ENCODE measurements at regions not wholly inside any gene's neighbourhood (a gene's known extent, or its start where the extent isn't known, plus 50 kb on each side); places are given as distances from the start of the nearest gene placed in this dataset.

- peak; percentile 81 for DNase-seq
Observed at GRCh38 chr5:74040811-74041491, 415.0 kb downstream of the ARHGEF28 start.

GRCh38 chr5:74040065-74040551 is 414.1 kb downstream of the ARHGEF28 start:
- DNase-seq, result peak; percentile 99

GRCh38 chr5:74037321-74037720 is 411.3 kb downstream of the ARHGEF28 start:
- no peak for DNase-seq

- DNase-seq, result peak; percentile 56
Observed at GRCh38 chr5:74035521-74035937, 409.5 kb downstream of the ARHGEF28 start.

- peak; percentile 93 for DNase-seq
Observed at GRCh38 chr5:74034733-74035132, 408.7 kb downstream of the ARHGEF28 start.

GRCh38 chr5:74032617-74033016 is 406.6 kb downstream of the ARHGEF28 start:
- DNase-seq, result no peak

- no peak for DNase-seq
Observed at GRCh38 chr5:74031536-74031935, 405.5 kb downstream of the ARHGEF28 start.

GRCh38 chr5:74030821-74031220 is 404.8 kb downstream of the ARHGEF28 start:
- no peak for DNase-seq

- no peak for DNase-seq
Observed at GRCh38 chr5:74030371-74030770, 404.4 kb downstream of the ARHGEF28 start.

- no peak for DNase-seq
Observed at GRCh38 chr5:74028976-74029375, 403.0 kb downstream of the ARHGEF28 start.

- DNase-seq, result no peak
Observed at GRCh38 chr5:74028406-74028805, 402.4 kb downstream of the ARHGEF28 start.

- no peak for DNase-seq
Observed at GRCh38 chr5:74027732-74028338, 401.8 kb downstream of the ARHGEF28 start.

GRCh38 chr5:74026310-74026709 is 400.3 kb downstream of the ARHGEF28 start:
- DNase-seq, result no peak

GRCh38 chr5:74021126-74021525 is 395.1 kb downstream of the ARHGEF28 start:
- DNase-seq, result no peak

GRCh38 chr5:74020503-74020902 is 394.5 kb downstream of the ARHGEF28 start:
- peak; percentile 66 for DNase-seq

- peak; percentile 75 for DNase-seq
Observed at GRCh38 chr5:74019923-74020322, 393.9 kb downstream of the ARHGEF28 start.

- peak; percentile 99 for DNase-seq
Observed at GRCh38 chr5:74017786-74018211, 391.8 kb downstream of the ARHGEF28 start.

- DNase-seq, result no peak
Observed at GRCh38 chr5:74017112-74017511, 391.1 kb downstream of the ARHGEF28 start.

GRCh38 chr5:74016373-74016772 is 390.4 kb downstream of the ARHGEF28 start:
- no peak for DNase-seq

GRCh38 chr5:74015716-74016115 is 389.7 kb downstream of the ARHGEF28 start:
- no peak for DNase-seq

GRCh38 chr5:74013222-74013621 is 387.2 kb downstream of the ARHGEF28 start:
- DNase-seq, result no peak

- DNase-seq, result no peak
Observed at GRCh38 chr5:74009502-74009901, 383.5 kb downstream of the ARHGEF28 start.

GRCh38 chr5:74007193-74007592 is 381.2 kb downstream of the ARHGEF28 start:
- DNase-seq, result no peak

- peak; percentile 90 for DNase-seq
Observed at GRCh38 chr5:73999297-73999696, 373.3 kb downstream of the ARHGEF28 start.

GRCh38 chr5:73998489-73998888 is 372.5 kb downstream of the ARHGEF28 start:
- no peak for DNase-seq
